ENCODE measurements at regions not wholly inside any gene's neighbourhood (a gene's known extent, or its start where the extent isn't known, plus 50 kb on each side); places are given as distances from the start of the nearest gene placed in this dataset.

DNA sequence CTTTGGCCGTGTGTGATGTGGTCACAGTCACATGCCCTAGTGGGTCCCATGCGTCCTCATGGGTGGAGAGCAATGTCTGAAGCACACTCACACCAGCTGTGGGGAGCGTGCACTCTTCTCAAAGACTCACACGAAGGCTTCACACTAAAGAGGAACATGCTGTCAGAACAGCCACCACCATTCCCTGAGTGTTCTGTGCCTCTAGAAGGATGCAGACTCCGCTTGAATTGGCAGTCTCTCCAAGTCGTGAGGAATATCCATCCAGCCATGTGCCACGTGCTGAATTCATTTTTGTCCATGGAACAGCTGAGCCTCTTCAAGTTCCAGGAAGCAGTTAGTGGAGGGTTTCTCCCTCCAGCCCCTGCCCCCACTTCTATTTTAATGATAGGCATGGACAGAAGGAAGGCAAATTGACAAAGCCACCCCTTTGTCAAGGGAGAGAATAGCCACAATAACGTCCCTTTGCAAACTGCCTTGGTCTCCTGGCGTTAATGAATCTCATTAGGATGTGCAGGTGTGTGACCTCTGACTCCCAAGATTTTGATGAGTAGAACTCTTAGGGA lies 464.3 kb upstream of the ID2 start:
- no peaks in the 10 kb centered on the region for H3K9me3 ChIP-seq (ENCODE audit: control insufficient read depth, insufficient read depth, low read length)
- no peaks in the 10 kb centered on the region for H3K36me3 ChIP-seq (ENCODE audit: control insufficient read depth, low read length)
- no peaks in the 10 kb centered on the region for H3K79me2 ChIP-seq (ENCODE audit: control insufficient read depth, low read length)
- H3K27me3 ChIP-seq (ENCODE audit: control insufficient read depth, low read length) = no peaks in the 10 kb centered on the region
- no peaks in the 10 kb centered on the region for H3K9me2 ChIP-seq (replicated peaks; ENCODE audit: control insufficient read depth, low read length)
- no peaks in the 10 kb centered on the region for H4K20me1 ChIP-seq (ENCODE audit: control insufficient read depth, insufficient read depth, low read depth, low read length)
- no peak for TF ChIP-seq EZH2phosphoT487 (IDR thresholded peaks at IDR 0.05; ENCODE audit: borderline replicate concordance, low read length)
- no peaks in the 10 kb centered on the region for H3F3A ChIP-seq (ENCODE audit: control insufficient read depth, insufficient read depth)
- H3K4me1 ChIP-seq (ENCODE audit: control insufficient read depth, low read length) = peaks cover 8% of the 10 kb centered on the region
- H3K4me2 ChIP-seq (ENCODE audit: low read length) = no peak overlapping the region
- no peak overlapping the region for H3K27ac ChIP-seq (ENCODE audit: low read depth, low read length)
- no peak overlapping the region for H3K4me3 ChIP-seq (ENCODE audit: low read length)

GRCh38 chr2:8219096-8219495 lies 462.8 kb upstream of the ID2 start:
- Histone ChIP-seq H3K27ac (ENCODE audit: low read depth, low read length) (no peak overlapping the region), H3K27me3 (ENCODE audit: control insufficient read depth, low read length) (no peaks in the 10 kb centered on the region), H3K36me3 (ENCODE audit: control insufficient read depth, low read length) (no peaks in the 10 kb centered on the region), H4K20me1 (ENCODE audit: control insufficient read depth, insufficient read depth, low read depth, low read length) (no peaks in the 10 kb centered on the region), H3F3A (ENCODE audit: control insufficient read depth, insufficient read depth) (no peaks in the 10 kb centered on the region), H3K9me3 (ENCODE audit: control insufficient read depth, insufficient read depth, low read length) (no peaks in the 10 kb centered on the region), H3K4me3 (ENCODE audit: low read length) (no peak overlapping the region), H3K79me2 (ENCODE audit: control insufficient read depth, low read length) (no peaks in the 10 kb centered on the region), H3K4me1 (ENCODE audit: control insufficient read depth, low read length) (peaks cover 8% of the 10 kb centered on the region), H3K4me2 (ENCODE audit: low read length) (no peak overlapping the region), H3K9me2 (replicated peaks; ENCODE audit: control insufficient read depth, low read length) (no peaks in the 10 kb centered on the region)
- TF ChIP-seq CTCF (IDR thresholded peaks at IDR 0.05; ENCODE audit: low read depth, low read length, poor library complexity, severe bottlenecking) (no peak), EZH2phosphoT487 (IDR thresholded peaks at IDR 0.05; ENCODE audit: borderline replicate concordance, low read length) (no peak)

GRCh38 chr2:8219631-8220355 lies 462.1 kb upstream of the ID2 start:
- no peaks in the 10 kb centered on the region for H3K79me2 ChIP-seq (ENCODE audit: control insufficient read depth, low read length)
- TF ChIP-seq CTCF (IDR thresholded peaks at IDR 0.05; ENCODE audit: low read depth, low read length, poor library complexity, severe bottlenecking) (no peak), EZH2phosphoT487 (IDR thresholded peaks at IDR 0.05; ENCODE audit: borderline replicate concordance, low read length) (no peak)
- no peak overlapping the region for H3K27ac ChIP-seq (ENCODE audit: low read depth, low read length)
- H3K4me1 ChIP-seq (ENCODE audit: control insufficient read depth, low read length) = peaks cover 8% of the 10 kb centered on the region
- H3K4me3 ChIP-seq (ENCODE audit: low read length) = no peak overlapping the region
- H3K4me2 ChIP-seq (ENCODE audit: low read length) = no peak overlapping the region
- no peaks in the 10 kb centered on the region for H3K27me3 ChIP-seq (ENCODE audit: control insufficient read depth, low read length)
- no peaks in the 10 kb centered on the region for H3K9me2 ChIP-seq (replicated peaks; ENCODE audit: control insufficient read depth, low read length)
- H4K20me1 ChIP-seq (ENCODE audit: control insufficient read depth, insufficient read depth, low read depth, low read length) = no peaks in the 10 kb centered on the region
- no peaks in the 10 kb centered on the region for H3K36me3 ChIP-seq (ENCODE audit: control insufficient read depth, low read length)
- H3K9me3 ChIP-seq (ENCODE audit: control insufficient read depth, insufficient read depth, low read length) = no peaks in the 10 kb centered on the region
- no peaks in the 10 kb centered on the region for H3F3A ChIP-seq (ENCODE audit: control insufficient read depth, insufficient read depth)

- H3K4me1 ChIP-seq (ENCODE audit: control insufficient read depth, low read length) = no peaks in the 10 kb centered on the region
- peaks cover 2% of the 10 kb centered on the region; the same call in 1 of the 2 replicates for H3F3A ChIP-seq (ENCODE audit: control insufficient read depth, insufficient read depth)
- H3K4me3 ChIP-seq (ENCODE audit: low read length) = no peak overlapping the region
- no peaks in the 10 kb centered on the region for H3K9me3 ChIP-seq (ENCODE audit: control insufficient read depth, insufficient read depth, low read length)
- TF ChIP-seq EZH2phosphoT487 (IDR thresholded peaks at IDR 0.05; ENCODE audit: borderline replicate concordance, low read length) (no peak), CTCF (IDR thresholded peaks at IDR 0.05; ENCODE audit: low read depth, low read length, poor library complexity, severe bottlenecking) (no peak)
- H3K27me3 ChIP-seq (ENCODE audit: control insufficient read depth, low read length) = no peaks in the 10 kb centered on the region
- H3K79me2 ChIP-seq (ENCODE audit: control insufficient read depth, low read length) = no peaks in the 10 kb centered on the region
- no peaks in the 10 kb centered on the region for H3K36me3 ChIP-seq (ENCODE audit: control insufficient read depth, low read length)
- no peak overlapping the region for H3K4me2 ChIP-seq (ENCODE audit: low read length)
- H3K9me2 ChIP-seq (replicated peaks; ENCODE audit: control insufficient read depth, low read length) = no peaks in the 10 kb centered on the region
- H4K20me1 ChIP-seq (ENCODE audit: control insufficient read depth, insufficient read depth, low read depth, low read length) = no peaks in the 10 kb centered on the region
- no peak overlapping the region for H3K27ac ChIP-seq (ENCODE audit: low read depth, low read length)
Measured at GRCh38 chr2:8222979-8223694, 458.7 kb upstream of the ID2 start.

Measured in DOHH2 (cell line).